Activated naive CD8-positive, alpha-beta T cell treated with anti-CD3 and anti-CD28 coated beads, Interleukin-2, amount 10 ng/mL, durations not matched to agents 7 days and 5 days (primary cell): ENCODE measurements at regions not wholly inside any gene's neighbourhood (a gene's known extent, or its start where the extent isn't known, plus 50 kb on each side); places are given as distances from the start of the nearest gene placed in this dataset.
"Not testable (repeated sequence)": the region's sequence is repeated elsewhere in the genome, so short reads cannot be mapped to it uniquely, and the experiment has no call there.

Experiments used
- ATAC-seq: fragments of 150-1000 bp; cut with Tn5 transposase; one replicate; pipeline ENCODE4 v1.10.0; 2021; ENCODE audit warnings: low read depth, moderate library complexity
- POLR2A ChIA-PET: fragments of 350-600 bp; sonication (Branson Sonifier 250); formaldehyde crosslinking; loops from one replicate; lab custom pipeline; 2021; ENCODE audit warnings: antibody characterized with exemption; lab: Charles Lee
- DNase-seq: peaks from one replicate; pipeline ENCODE4 v3.0.0; 2021
- H3K27ac Mint-ChIP-seq: one replicate; pipeline ENCODE4 v1.8.0; 2022; ENCODE audit warnings: mild to moderate bottlenecking, mixed read lengths
- H3K27me3 Mint-ChIP-seq: one replicate; pipeline ENCODE4 v1.8.0; 2022; ENCODE audit warnings: mild to moderate bottlenecking, moderate library complexity, mixed read lengths
- H3K36me3 Mint-ChIP-seq: one replicate; pipeline ENCODE4 v1.8.0; 2021; ENCODE audit warnings: mild to moderate bottlenecking, mixed read lengths
- H3K4me1 Mint-ChIP-seq: one replicate; pipeline ENCODE4 v1.8.0; 2021; ENCODE audit warnings: mixed read lengths
- H3K4me3 Mint-ChIP-seq: one replicate; pipeline ENCODE4 v1.8.0; 2022; ENCODE audit warnings: mild to moderate bottlenecking, moderate library complexity, mixed read lengths
- H3K9me3 Mint-ChIP-seq: one replicate; pipeline ENCODE4 v1.8.0; 2021; ENCODE audit warnings: mixed read lengths

DNA sequence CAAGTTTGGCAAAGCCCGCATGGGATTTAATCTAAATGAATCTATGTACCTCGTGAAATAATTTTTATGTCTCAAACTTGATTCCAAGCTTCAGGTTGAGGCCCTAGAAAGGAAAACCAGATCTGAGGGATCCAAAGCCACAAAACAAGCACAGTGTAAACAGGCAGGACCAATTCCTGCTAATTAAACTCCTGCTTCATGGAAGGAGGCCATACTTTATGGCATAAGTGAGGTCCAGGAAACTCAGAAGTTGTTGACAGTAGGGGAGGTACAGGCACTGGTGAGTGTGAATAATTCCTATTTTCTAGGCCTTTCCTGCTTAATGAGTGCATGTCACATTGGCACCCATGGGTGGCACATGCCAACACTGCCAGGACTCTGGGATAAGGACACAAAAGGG, 648.6 kb upstream of the SGCD start:
- H3K4me1 Mint-ChIP-seq: no peaks in the 10 kb centered on the region
- DNase-seq: no peak
- H3K36me3 Mint-ChIP-seq: no peaks in the 10 kb centered on the region
- ATAC-seq: no peak
- H3K27me3 Mint-ChIP-seq: no peaks in the 10 kb centered on the region
- no peak overlapping the region for H3K27ac Mint-ChIP-seq
- no peaks in the 10 kb centered on the region for H3K9me3 Mint-ChIP-seq
- POLR2A ChIA-PET: no interaction called here
- no peak overlapping the region for H3K4me3 Mint-ChIP-seq

DNA sequence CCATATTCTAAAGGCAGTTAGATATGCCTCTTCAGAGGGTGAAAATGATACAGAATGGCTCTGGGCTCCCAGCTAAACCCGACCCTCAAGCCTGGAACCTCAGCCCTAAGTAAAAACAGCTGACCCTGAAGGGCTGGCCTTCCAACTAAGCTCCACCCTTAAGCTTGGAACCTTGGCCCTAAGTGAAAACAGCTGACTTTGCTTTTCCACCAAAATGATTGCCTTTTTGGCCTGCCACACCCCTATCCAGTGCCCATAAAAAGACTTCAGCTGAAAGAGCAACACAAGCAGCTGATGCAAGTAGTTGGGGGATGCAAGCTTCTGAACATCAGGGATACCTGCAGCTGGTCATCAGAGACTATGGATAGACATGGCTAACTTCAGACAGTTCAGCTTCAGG, 647.4 kb upstream of the SGCD start:
- no peaks in the 10 kb centered on the region for H3K9me3 Mint-ChIP-seq
- ATAC-seq (no peak), DNase-seq (no peak)
- no peak overlapping the region for H3K27ac Mint-ChIP-seq
- H3K36me3 Mint-ChIP-seq: no peaks in the 10 kb centered on the region
- POLR2A ChIA-PET: no interaction called here
- H3K4me1 Mint-ChIP-seq: no peaks in the 10 kb centered on the region
- no peaks in the 10 kb centered on the region for H3K27me3 Mint-ChIP-seq
- H3K4me3 Mint-ChIP-seq: no peak overlapping the region

DNA sequence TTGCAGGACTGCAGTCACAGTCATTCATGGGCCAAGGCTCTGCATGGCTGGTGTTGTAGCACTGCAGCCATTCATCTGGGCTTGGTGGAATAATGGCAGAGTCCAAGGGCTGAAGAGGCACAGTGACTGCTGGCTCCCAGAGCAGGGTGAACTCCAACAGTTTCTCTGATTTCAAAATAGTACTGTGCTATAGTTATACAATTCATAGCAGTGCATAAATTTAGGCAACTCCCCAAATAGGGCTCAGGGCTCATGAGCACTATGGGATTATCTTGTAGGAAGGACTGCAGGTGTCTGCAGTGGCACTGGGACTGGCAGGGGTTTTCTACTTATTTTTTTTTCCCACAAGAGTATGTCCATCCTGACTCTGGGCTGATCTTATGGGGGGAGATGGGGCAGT, 642.5 kb upstream of the SGCD start:
- Mint-ChIP-seq H3K4me3 (no peak overlapping the region), H3K9me3 (no peaks in the 10 kb centered on the region), H3K36me3 (no peaks in the 10 kb centered on the region), H3K27ac (no peak overlapping the region), H3K4me1 (no peaks in the 10 kb centered on the region), H3K27me3 (peaks cover 2% of the 10 kb centered on the region)
- DNase-seq: no peak
- ATAC-seq: no peak
- POLR2A ChIA-PET: no interaction called here

DNA sequence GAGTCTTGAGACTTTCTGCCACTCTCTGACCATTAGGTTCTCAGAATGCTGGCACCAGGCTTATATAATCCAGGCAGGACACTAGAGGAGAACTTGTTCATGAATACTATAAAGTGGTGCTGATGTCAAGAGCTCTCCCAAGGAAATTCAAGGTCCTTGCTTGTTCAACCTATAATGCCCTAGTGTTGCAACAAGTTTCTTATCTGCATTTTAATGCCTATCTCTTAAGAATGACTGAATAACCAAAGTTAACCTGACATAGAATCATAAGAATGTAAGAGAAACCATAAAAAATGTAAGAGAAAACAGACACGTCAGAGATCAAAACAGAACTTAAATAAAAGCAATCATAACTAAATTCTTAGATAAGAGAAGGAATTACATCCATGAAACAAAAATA, 640.8 kb upstream of the SGCD start:
- DNase-seq (no peak), ATAC-seq (no peak)
- no peaks in the 10 kb centered on the region for H3K36me3 Mint-ChIP-seq
- H3K9me3 Mint-ChIP-seq: no peaks in the 10 kb centered on the region
- H3K27ac Mint-ChIP-seq: no peak overlapping the region
- POLR2A ChIA-PET: no interaction called here
- peaks cover 3% of the 10 kb centered on the region for H3K27me3 Mint-ChIP-seq
- H3K4me3 Mint-ChIP-seq: no peak overlapping the region
- H3K4me1 Mint-ChIP-seq: no peaks in the 10 kb centered on the region

DNA sequence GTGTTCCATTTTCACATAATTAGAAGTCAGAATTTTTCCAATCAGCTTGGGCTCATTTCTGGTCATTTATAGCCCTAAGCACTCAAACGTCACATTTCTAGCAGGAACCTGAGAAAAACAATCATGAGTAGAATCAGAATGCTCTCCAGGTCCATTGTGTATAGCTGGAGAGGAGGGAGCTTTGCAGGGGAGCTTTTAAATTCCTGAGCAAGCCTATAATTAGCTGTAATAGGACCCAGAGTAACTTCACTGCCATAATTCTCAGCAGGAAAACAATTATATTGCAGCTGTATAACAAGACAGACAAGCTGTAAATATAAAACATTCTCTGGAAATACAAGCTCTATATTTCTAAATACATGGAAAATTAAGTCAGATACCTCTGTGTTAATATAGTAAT, 637.6 kb upstream of the SGCD start:
- Mint-ChIP-seq H3K27ac (no peak overlapping the region), H3K9me3 (no peaks in the 10 kb centered on the region), H3K4me1 (no peaks in the 10 kb centered on the region), H3K36me3 (no peaks in the 10 kb centered on the region), H3K4me3 (no peak overlapping the region), H3K27me3 (peaks cover 3% of the 10 kb centered on the region)
- ATAC-seq: no peak
- DNase-seq: no peak
- POLR2A ChIA-PET: no interaction called here

DNA sequence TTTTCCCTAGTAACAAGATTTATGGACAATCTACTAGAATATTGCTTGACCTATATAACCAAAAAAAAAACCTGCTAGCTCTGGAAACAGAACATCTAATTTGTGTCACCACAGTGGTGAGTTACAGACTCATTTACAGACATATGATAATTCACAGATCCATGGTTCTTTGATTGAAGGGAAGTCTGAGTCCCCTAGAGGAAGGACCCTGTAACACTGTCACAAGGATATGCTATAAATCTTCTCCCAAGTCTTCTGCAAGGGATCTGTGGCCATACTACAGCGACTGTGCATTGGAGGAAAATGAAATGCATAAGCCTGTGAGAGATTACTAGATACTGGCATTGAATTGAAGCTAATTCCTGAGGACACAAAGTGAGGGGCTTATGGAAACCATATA, 630.6 kb upstream of the SGCD start:
- H3K27ac Mint-ChIP-seq: no peak overlapping the region
- no peaks in the 10 kb centered on the region for H3K36me3 Mint-ChIP-seq
- DNase-seq (no peak), ATAC-seq (no peak)
- no peak overlapping the region for H3K4me3 Mint-ChIP-seq
- H3K9me3 Mint-ChIP-seq: no peaks in the 10 kb centered on the region
- POLR2A ChIA-PET: no interaction called here
- H3K4me1 Mint-ChIP-seq: no peaks in the 10 kb centered on the region
- H3K27me3 Mint-ChIP-seq: no peaks in the 10 kb centered on the region

DNA sequence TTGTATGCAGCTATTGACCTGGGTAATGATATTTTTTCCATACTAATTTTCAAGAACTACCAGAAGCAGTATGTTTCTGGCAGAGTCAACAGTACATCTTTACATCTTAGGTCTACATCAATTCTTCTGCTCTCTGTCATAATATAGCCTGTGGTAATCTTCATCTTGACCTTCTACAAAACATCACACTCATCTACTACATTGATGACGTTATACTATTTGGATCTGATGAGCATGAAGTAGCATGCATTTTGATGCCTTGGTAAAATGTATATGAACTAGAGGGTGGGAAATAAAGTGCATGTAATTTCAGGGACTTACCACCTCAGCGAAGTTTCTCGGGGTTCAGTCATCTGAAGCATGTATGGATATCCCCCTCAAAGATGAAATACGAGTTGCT, 629.7 kb upstream of the SGCD start:
- H3K4me1 Mint-ChIP-seq: no peaks in the 10 kb centered on the region
- H3K27ac Mint-ChIP-seq: no peak overlapping the region
- H3K36me3 Mint-ChIP-seq: no peaks in the 10 kb centered on the region
- no peaks in the 10 kb centered on the region for H3K27me3 Mint-ChIP-seq
- ATAC-seq (no peak), DNase-seq (no peak)
- POLR2A ChIA-PET: no interaction called here
- no peak overlapping the region for H3K4me3 Mint-ChIP-seq
- no peaks in the 10 kb centered on the region for H3K9me3 Mint-ChIP-seq

DNA sequence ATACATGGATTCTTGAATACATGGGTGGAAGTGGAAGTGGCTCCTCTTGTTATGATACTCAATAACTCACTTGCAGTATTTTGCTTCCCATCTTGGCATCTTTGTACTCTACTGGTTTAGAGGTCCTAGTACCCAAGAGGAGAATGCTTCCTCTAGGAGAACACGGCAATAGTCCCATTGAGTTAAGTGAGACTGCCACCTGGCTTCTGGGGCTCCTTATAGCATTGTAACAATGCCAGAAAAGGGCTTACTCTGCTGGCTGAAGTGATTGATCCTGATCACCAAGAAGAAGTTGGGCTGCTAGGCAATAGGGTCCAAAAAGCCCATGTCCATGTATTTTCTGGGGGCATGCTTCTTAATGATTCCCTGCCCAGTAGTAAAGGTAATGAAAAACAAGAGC, 627.6 kb upstream of the SGCD start:
- ATAC-seq (no peak), DNase-seq (no peak)
- Mint-ChIP-seq H3K27ac (no peak overlapping the region), H3K36me3 (no peaks in the 10 kb centered on the region), H3K4me3 (no peak overlapping the region), H3K4me1 (no peaks in the 10 kb centered on the region), H3K9me3 (no peaks in the 10 kb centered on the region), H3K27me3 (no peaks in the 10 kb centered on the region)
- POLR2A ChIA-PET: no interaction called here

DNA sequence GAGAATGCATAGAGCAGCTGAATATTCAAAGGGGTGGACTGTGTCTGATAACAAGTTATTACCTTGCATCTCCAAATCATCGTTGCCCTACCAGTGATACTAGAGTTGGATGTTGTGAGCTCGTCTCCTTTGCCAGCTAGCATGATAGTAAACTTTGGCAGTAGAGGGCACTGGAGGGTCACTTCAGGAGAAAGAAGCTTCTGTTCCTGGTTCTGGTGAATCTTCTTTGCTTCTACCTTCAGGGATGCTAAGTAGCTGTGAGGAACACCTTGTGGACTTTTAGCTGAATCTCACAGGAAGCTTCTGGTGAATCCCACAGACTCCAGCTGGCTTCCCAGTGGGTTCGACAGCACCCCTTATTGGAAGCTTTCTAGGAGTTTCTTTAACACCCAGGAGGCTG, 626.6 kb upstream of the SGCD start:
- no peak for ATAC-seq
- POLR2A ChIA-PET: no interaction called here
- Mint-ChIP-seq H3K27me3 (no peaks in the 10 kb centered on the region), H3K4me1 (no peaks in the 10 kb centered on the region), H3K36me3 (no peaks in the 10 kb centered on the region), H3K27ac (no peak overlapping the region), H3K9me3 (no peaks in the 10 kb centered on the region), H3K4me3 (no peak overlapping the region)
- no peak for DNase-seq

DNA sequence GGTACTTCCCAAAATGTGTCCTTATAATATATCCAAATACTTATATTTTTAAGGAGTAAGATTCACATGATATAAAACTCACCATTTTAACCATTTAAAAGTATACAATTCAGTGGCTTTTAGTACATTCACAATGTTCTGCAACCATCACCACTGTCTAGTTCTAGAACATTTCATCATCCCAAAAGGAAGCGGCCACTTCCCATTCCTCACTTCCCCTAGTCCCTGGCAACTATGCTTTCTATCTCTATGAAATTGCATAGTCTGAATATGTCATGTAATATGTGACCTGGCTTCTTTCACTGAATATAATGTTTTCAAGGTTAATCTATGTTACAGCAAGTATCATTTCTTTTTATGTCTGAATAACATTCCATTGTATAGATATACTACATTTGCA, 615.1 kb upstream of the SGCD start:
- no peak for DNase-seq
- POLR2A ChIA-PET: no interaction called here
- Mint-ChIP-seq H3K4me1 (no peaks in the 10 kb centered on the region), H3K4me3 (no peak overlapping the region), H3K27me3 (no peaks in the 10 kb centered on the region), H3K27ac (no peak overlapping the region), H3K9me3 (peaks cover 3% of the 10 kb centered on the region), H3K36me3 (no peaks in the 10 kb centered on the region)
- no peak for ATAC-seq

DNA sequence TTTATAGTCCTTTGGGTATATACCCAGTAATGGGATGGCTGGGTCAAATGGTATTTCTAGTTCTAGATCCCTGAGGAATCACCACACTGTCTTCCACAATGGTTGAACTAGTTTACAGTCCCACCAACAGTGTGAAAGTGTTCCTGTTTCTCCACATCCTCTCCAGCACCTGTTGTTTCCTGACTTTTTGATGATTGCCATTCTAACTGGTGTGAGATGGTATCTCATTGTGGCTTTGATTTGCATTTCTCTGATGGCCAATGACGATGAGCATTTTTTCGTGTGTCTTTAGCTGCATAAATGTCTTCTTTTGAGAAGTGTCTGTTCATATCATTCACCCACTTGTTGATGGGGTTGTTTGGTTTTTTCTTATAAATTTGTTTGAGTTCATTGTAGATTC, 612.5 kb upstream of the SGCD start:
- H3K4me1 Mint-ChIP-seq, DNase-seq, H3K4me3 Mint-ChIP-seq, H3K9me3 Mint-ChIP-seq, H3K27me3 Mint-ChIP-seq, POLR2A ChIA-PET, H3K36me3 Mint-ChIP-seq, ATAC-seq, H3K27ac Mint-ChIP-seq: not testable (repeated sequence)

DNA sequence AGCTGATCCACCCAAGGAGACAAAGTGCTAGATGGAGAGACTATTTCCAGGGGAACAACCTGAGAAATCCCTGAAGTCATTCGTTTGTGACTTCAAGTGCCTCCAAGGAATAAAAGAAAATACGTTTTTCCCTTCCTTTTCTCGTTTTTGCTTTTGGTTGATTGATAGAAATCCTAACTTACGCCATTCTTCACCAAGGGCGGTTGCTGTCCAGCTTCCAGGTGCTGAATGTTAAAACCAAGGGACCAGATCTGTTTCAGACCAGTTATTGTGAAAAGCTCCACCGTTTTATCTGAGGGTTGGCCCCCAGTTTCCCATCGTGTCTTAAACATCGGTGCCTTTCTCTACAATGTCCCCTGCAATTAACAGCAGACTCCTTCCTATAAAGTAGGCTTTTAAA, 600.7 kb upstream of the SGCD start:
- DNase-seq: no peak
- H3K4me3 Mint-ChIP-seq: no peak overlapping the region
- peaks cover 43% of the 10 kb centered on the region for H3K27me3 Mint-ChIP-seq
- peaks cover 3% of the 10 kb centered on the region for H3K9me3 Mint-ChIP-seq
- H3K4me1 Mint-ChIP-seq: no peaks in the 10 kb centered on the region
- no peak overlapping the region for H3K27ac Mint-ChIP-seq
- H3K36me3 Mint-ChIP-seq: no peaks in the 10 kb centered on the region
- no peak for ATAC-seq
- POLR2A ChIA-PET: no interaction called here

DNA sequence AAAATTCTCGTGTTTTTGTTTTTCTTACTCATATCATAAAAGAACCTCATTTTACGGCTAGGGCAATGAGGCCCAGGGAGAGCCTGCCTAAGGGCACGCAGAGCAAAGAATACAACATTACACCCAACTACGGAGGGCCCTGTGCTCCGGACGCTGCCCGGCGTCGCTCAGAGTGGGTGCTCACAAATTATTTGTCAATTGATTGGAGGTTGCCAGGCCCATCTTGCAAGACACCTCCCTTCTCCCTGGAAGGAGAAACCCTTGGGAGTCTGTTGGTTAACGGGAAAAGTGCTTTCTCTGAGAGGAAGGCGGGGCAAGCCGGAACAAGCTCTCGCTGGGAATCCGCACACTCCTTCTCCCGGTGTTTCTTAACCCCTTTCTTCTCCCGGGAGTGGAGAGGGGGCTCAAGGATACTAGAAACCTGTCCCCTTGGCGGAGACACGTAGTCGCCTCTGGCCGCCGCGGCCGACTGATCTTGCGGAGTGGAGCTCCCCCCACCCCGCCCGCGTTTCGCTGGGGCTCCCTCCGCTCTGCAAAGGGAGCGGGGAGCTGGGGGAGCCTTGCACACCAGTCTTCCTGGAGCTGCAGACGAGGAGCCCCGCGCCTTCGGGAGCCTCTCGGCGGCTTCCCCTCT, 599.3 kb upstream of the SGCD start:
- DNase-seq: peak; percentile 24
- H3K9me3 Mint-ChIP-seq: peaks cover 3% of the 10 kb centered on the region

DNA sequence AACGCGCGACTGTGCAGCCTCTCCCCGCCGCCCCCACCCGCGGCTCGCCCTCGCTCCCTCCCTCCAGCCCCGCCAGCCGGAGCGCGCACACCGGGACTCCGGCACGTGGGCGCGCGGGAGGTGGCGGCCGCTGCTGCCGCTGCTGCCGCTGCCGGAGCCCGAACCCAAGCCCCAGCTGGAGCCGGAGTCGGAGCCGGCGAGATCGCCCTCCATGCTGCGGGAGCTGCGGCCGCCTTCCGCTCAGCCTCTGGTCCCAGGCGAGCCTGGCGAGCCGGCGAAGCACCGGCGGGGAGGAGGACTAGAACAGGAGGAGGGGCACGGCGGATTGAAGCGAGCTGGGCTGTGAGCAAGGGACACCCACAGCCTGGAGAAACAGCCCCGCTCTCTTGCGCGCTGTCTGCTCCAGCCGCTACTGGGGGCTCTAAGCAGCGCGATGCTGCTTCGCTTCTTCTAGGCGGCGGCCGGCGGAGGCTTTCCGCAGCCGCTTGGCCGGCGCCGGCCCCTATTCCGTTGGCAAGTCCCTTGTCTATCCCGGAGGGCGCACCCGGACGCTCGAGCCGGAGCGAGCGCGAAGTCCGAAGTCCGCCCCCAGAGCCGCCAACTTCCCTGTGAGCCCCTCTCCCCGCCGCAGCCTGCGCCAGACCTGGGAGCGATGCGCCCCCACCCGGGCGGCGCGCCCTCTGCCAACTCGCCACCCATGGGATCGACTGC, 598.7 kb upstream of the SGCD start:
- POLR2A ChIA-PET: no interaction called here
- peak; percentile 29 for DNase-seq
- Mint-ChIP-seq H3K9me3 (peaks cover 3% of the 10 kb centered on the region), H3K4me1 (no peaks in the 10 kb centered on the region), H3K27me3 (peaks cover 48% of the 10 kb centered on the region), H3K27ac (no peak overlapping the region), H3K36me3 (no peaks in the 10 kb centered on the region), H3K4me3 (no peak overlapping the region)
- no peak for ATAC-seq

More for the DNA sequence above, 599.3 kb upstream of the SGCD start:
- Mint-ChIP-seq H3K4me1 (no peaks in the 10 kb centered on the region), H3K36me3 (no peaks in the 10 kb centered on the region), H3K4me3 (no peak overlapping the region), H3K27me3 (peaks cover 46% of the 10 kb centered on the region), H3K27ac (no peak overlapping the region)
- ATAC-seq: no peak
- POLR2A ChIA-PET: no interaction called here
